MM.1S (cell line): ENCODE measurements at regions not wholly inside any gene's neighbourhood (a gene's known extent, or its start where the extent isn't known, plus 50 kb on each side); places are given as distances from the start of the nearest gene placed in this dataset.

Experiments
- DNase-seq: peaks from one replicate; pipeline ENCODE4 v3.0.0-alpha.2; 2015
- H2AFZ ChIP-seq: fragments of 300-600 bp; sonication (generic); 2 replicates; pipeline ENCODE4 v1.6.0; 2016; ENCODE audit warnings: antibody characterized with exemption, low read length
- H3F3A ChIP-seq: fragments of 300-600 bp; sonication (generic); 2 replicates; pipeline ENCODE4 v1.6.1; 2016; ENCODE audit warnings: mild to moderate bottlenecking, antibody characterized with exemption, low read length, moderate library complexity, mixed read lengths; ENCODE audit not compliant: insufficient read depth
- H3K27ac ChIP-seq: fragments of 300-600 bp; sonication (generic); 2 replicates; pipeline ENCODE4 v1.5.1; 2016; ENCODE audit warnings: mild to moderate bottlenecking, low read length
- H3K27me3 ChIP-seq: fragments of 300-600 bp; sonication (generic); replicated peaks from 2 replicates; pipeline ENCODE4 v1.6.0; 2016; ENCODE audit warnings: low read length; ENCODE audit not compliant: insufficient read depth
- H3K36me3 ChIP-seq: fragments of 300-600 bp; sonication (generic); replicated peaks from 2 replicates; pipeline ENCODE4 v1.6.1; 2016; ENCODE audit warnings: mild to moderate bottlenecking, low read length, mixed read lengths; ENCODE audit not compliant: insufficient read depth
- H3K4me1 ChIP-seq: fragments of 300-600 bp; sonication (generic); 2 replicates; pipeline ENCODE4 v1.6.1; 2016; ENCODE audit warnings: low read length, mixed read lengths
- H3K4me2 ChIP-seq: fragments of 300-600 bp; sonication (generic); 2 replicates; pipeline ENCODE4 v1.6.0; 2016; ENCODE audit warnings: low read depth, low read length
- H3K4me3 ChIP-seq: fragments of 300-600 bp; sonication (generic); 2 replicates; pipeline ENCODE4 v1.5.1; 2016; ENCODE audit warnings: low read length, mixed read lengths
- H3K79me2 ChIP-seq: fragments of 300-600 bp; sonication (generic); 2 replicates; pipeline ENCODE4 v1.6.1; 2016; ENCODE audit warnings: mixed run types, low read length, mixed read lengths
- H3K9ac ChIP-seq: fragments of 300-600 bp; sonication (generic); 2 replicates; pipeline ENCODE4 v1.6.1; 2016; ENCODE audit warnings: low read length, mixed read lengths
- H3K9me2 ChIP-seq: fragments of 300-600 bp; sonication (generic); replicated peaks from 2 replicates; pipeline ENCODE4 v1.6.1; 2016; ENCODE audit warnings: mild to moderate bottlenecking, low read length, mixed read lengths; ENCODE audit not compliant: insufficient read depth
- H3K9me3 ChIP-seq: fragments of 300-600 bp; sonication (generic); replicated peaks from 2 replicates; pipeline ENCODE4 v1.6.1; 2016; ENCODE audit warnings: mild to moderate bottlenecking, low read length, mixed read lengths; ENCODE audit not compliant: insufficient read depth
- H4K20me1 ChIP-seq: fragments of 300-600 bp; sonication (generic); 2 replicates; pipeline ENCODE4 v1.6.1; 2016; ENCODE audit warnings: mild to moderate bottlenecking, low read length, moderate library complexity, mixed read lengths; ENCODE audit not compliant: insufficient read depth
- EZH2 ChIP-seq: fragments of 300-600 bp; sonication (generic); optimal IDR thresholded peaks from 2 replicates; pipeline ENCODE3; 2017; ENCODE audit warnings: low read depth, mild to moderate bottlenecking, antibody characterized with exemption, low read length, mixed read lengths
- EZH2phosphoT487 ChIP-seq: fragments of 300-600 bp; sonication (generic); IDR thresholded peaks from 2 replicates; pipeline ENCODE4 v1.6.1; 2018; ENCODE audit warnings: antibody characterized with exemption, low read length
- TF ChIP-seq, protein P1 (sequence below): fragments of 300-600 bp; sonication (generic); IDR thresholded peaks from 2 replicates; pipeline ENCODE4 v1.5.1; 2016; ENCODE audit warnings: antibody characterized with exemption, low read length, mixed read lengths

- Histone ChIP-seq H2AFZ (no peak overlapping the region), H3K9ac (no peak overlapping the region), H3K27me3 (no peaks in the 10 kb centered on the region), H3K36me3 (no peaks in the 10 kb centered on the region), H3K9me3 (no peaks in the 10 kb centered on the region), H3F3A (no peaks in the 10 kb centered on the region), H3K27ac (no peak overlapping the region), H4K20me1 (no peaks in the 10 kb centered on the region), H3K4me1 (no peaks in the 10 kb centered on the region), H3K4me2 (no peak overlapping the region), H3K4me3 (no peak overlapping the region), H3K79me2 (no peaks in the 10 kb centered on the region), H3K9me2 (no peaks in the 10 kb centered on the region)
- DNase-seq = no peak
- TF ChIP-seq EZH2phosphoT487 (no peak), EZH2 (no peak)
- TF ChIP-seq, protein P1, sequence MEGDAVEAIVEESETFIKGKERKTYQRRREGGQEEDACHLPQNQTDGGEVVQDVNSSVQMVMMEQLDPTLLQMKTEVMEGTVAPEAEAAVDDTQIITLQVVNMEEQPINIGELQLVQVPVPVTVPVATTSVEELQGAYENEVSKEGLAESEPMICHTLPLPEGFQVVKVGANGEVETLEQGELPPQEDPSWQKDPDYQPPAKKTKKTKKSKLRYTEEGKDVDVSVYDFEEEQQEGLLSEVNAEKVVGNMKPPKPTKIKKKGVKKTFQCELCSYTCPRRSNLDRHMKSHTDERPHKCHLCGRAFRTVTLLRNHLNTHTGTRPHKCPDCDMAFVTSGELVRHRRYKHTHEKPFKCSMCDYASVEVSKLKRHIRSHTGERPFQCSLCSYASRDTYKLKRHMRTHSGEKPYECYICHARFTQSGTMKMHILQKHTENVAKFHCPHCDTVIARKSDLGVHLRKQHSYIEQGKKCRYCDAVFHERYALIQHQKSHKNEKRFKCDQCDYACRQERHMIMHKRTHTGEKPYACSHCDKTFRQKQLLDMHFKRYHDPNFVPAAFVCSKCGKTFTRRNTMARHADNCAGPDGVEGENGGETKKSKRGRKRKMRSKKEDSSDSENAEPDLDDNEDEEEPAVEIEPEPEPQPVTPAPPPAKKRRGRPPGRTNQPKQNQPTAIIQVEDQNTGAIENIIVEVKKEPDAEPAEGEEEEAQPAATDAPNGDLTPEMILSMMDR = no peak
These were observed 96.8 kb upstream of the SLC35F1 start for GRCh38 chr6:117810269-117810668.

- Histone ChIP-seq H4K20me1 (no peaks in the 10 kb centered on the region), H3K9me3 (no peaks in the 10 kb centered on the region), H3K36me3 (no peaks in the 10 kb centered on the region), H3K4me1 (no peaks in the 10 kb centered on the region), H2AFZ (no peak overlapping the region), H3K9ac (no peak overlapping the region), H3K4me2 (no peak overlapping the region), H3K9me2 (no peaks in the 10 kb centered on the region), H3F3A (no peaks in the 10 kb centered on the region), H3K27ac (no peak overlapping the region), H3K4me3 (no peak overlapping the region), H3K79me2 (no peaks in the 10 kb centered on the region), H3K27me3 (no peaks in the 10 kb centered on the region)
- TF ChIP-seq, protein P1 = no peak
- TF ChIP-seq EZH2phosphoT487 = no peak
- no peak for TF ChIP-seq EZH2
- no peak for DNase-seq
These were observed 89.6 kb upstream of the SLC35F1 start for GRCh38 chr6:117817499-117817898.

DNA sequence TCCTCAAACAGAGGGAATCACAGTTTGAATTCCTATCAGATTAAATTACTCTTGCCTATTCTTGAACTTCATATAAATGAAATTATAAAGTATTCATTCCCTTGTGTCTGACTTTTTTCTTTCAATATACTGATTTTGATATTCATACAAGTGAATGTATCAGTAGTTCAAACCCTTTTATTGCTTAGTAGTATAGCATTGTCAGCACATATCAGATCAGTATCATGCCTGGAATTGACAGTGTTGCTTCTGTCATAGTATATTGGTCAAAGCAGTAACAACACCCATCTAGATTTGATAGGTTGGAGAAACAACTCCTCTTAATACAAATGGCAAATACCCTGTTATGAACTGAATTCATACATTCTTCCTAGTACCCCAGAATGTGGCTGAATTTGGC, 89.1 kb upstream of the SLC35F1 start:
- Histone ChIP-seq H3K9me2 (no peaks in the 10 kb centered on the region), H3K4me1 (no peaks in the 10 kb centered on the region), H3F3A (no peaks in the 10 kb centered on the region), H3K27ac (no peak overlapping the region), H2AFZ (no peak overlapping the region), H3K9ac (no peak overlapping the region), H3K36me3 (no peaks in the 10 kb centered on the region), H3K79me2 (no peaks in the 10 kb centered on the region), H3K4me2 (no peak overlapping the region), H3K9me3 (no peaks in the 10 kb centered on the region), H3K4me3 (no peak overlapping the region), H4K20me1 (no peaks in the 10 kb centered on the region), H3K27me3 (no peaks in the 10 kb centered on the region)
- no peak for DNase-seq
- no peak for TF ChIP-seq EZH2
- TF ChIP-seq, protein P1 = no peak
- no peak for TF ChIP-seq EZH2phosphoT487
